Epithelial cell of esophagus (primary cell): ENCODE measurements at regions not wholly inside any gene's neighbourhood (a gene's known extent, or its start where the extent isn't known, plus 50 kb on each side); places are given as distances from the start of the nearest gene placed in this dataset.

Experiments used
- DNase-seq: peaks from one replicate; pipeline ENCODE4 v3.0.0; 2010; ENCODE audit warnings: low read depth
- H3K4me3 ChIP-seq: 2 replicates; pipeline ENCODE4 v1.5.1; 2011; ENCODE audit warnings: mild to moderate bottlenecking, low read length, control low read depth
- TF ChIP-seq, protein P1 (sequence below): IDR thresholded peaks from 2 replicates; pipeline ENCODE4 v1.5.1; 2011; ENCODE audit warnings: low read depth, mild to moderate bottlenecking, low read length, control low read depth, inconsistent platforms; ENCODE audit not compliant: insufficient read depth; ENCODE audit errors: missing control alignments

GRCh38 chr4:155495572-155496293 lies 119.0 kb upstream of the MAP9 start:
- DNase-seq: no peak
- TF ChIP-seq, protein P1, sequence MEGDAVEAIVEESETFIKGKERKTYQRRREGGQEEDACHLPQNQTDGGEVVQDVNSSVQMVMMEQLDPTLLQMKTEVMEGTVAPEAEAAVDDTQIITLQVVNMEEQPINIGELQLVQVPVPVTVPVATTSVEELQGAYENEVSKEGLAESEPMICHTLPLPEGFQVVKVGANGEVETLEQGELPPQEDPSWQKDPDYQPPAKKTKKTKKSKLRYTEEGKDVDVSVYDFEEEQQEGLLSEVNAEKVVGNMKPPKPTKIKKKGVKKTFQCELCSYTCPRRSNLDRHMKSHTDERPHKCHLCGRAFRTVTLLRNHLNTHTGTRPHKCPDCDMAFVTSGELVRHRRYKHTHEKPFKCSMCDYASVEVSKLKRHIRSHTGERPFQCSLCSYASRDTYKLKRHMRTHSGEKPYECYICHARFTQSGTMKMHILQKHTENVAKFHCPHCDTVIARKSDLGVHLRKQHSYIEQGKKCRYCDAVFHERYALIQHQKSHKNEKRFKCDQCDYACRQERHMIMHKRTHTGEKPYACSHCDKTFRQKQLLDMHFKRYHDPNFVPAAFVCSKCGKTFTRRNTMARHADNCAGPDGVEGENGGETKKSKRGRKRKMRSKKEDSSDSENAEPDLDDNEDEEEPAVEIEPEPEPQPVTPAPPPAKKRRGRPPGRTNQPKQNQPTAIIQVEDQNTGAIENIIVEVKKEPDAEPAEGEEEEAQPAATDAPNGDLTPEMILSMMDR: no peak
- no peak overlapping the region for H3K4me3 ChIP-seq

DNA sequence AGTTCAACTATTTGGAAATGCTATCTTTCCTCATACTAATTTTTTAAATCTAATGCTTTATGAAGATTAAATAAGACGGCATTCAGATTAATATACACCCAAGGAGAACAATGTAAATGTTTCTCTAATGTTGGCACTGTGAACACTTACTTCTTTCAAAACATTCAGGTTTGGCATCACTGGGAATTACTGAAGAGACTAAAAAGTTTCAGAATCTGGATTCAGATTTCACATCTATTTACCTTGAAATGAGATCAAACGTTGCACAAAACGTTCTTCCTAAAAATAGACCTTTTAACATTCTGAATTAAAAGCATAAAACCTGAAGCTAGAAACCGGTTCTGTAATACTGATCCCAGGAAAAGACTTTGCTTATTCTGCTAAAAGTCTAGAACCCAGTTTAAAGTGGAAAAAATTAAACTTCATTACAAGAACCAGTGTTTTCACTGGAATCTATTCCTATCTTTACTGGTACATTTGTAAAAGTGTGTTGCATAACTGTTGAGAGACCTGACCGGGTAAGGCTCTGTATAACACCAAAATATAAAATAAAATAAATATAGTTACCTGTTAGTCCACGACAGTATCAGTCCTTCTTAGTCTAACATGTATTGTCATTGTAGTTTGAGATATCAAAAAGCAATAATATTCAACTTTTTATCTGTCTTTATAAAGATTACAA lies 117.4 kb upstream of the MAP9 start:
- no peak overlapping the region for H3K4me3 ChIP-seq
- TF ChIP-seq, protein P1: no peak
- no peak for DNase-seq

GRCh38 chr4:155491336-155492120 lies 114.8 kb upstream of the MAP9 start:
- DNase-seq: no peak
- no peak overlapping the region for H3K4me3 ChIP-seq
- TF ChIP-seq, protein P1: no peak

DNA sequence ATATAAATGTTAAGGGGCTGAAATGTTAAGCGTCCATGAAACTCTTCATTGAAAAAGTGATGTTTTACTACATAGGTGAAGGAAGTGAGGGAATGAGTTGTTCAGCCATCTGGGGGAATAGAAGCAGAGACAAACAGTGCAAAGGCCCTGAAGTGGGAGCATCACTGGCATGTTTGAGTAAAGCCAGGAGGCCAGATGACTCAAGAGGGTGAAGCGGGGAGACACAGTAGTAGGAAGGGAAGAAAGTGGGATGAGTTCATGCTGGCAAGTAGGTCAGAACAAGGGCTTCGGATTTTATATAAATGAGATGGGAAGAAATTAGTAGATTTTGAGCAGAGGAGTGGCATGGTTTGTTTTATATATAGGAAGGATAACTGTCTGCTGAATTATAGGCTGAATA lies 112.5 kb upstream of the MAP9 start:
- TF ChIP-seq, protein P1: no peak
- DNase-seq: no peak
- no peak overlapping the region for H3K4me3 ChIP-seq

- no peak overlapping the region for H3K4me3 ChIP-seq
- TF ChIP-seq, protein P1: no peak
- DNase-seq: no peak
Measured at GRCh38 chr4:155488691-155489090, 111.9 kb upstream of the MAP9 start.

GRCh38 chr4:155487210-155487609 lies 110.4 kb upstream of the MAP9 start:
- DNase-seq: no peak
- H3K4me3 ChIP-seq: no peak overlapping the region
- TF ChIP-seq, protein P1: no peak
